Hepatocyte (in vitro differentiated cells): ENCODE measurements at regions not wholly inside any gene's neighbourhood (a gene's known extent, or its start where the extent isn't known, plus 50 kb on each side); places are given as distances from the start of the nearest gene placed in this dataset.

Experiments
- EZH2 ChIP-seq: fragments of 200-600 bp; sonication (generic); IDR thresholded peaks from 2 replicates; pipeline ENCODE4 v1.6.1; 2016; ENCODE audit warnings: antibody characterized with exemption, mild to moderate bottlenecking, borderline replicate concordance
- TF ChIP-seq, protein P1 (sequence below): fragments of 200-600 bp; sonication (generic); IDR thresholded peaks from 2 replicates; pipeline ENCODE4 v1.5.1; 2016; ENCODE audit warnings: antibody characterized with exemption, mild to moderate bottlenecking; ENCODE audit not compliant: poor library complexity

DNA sequence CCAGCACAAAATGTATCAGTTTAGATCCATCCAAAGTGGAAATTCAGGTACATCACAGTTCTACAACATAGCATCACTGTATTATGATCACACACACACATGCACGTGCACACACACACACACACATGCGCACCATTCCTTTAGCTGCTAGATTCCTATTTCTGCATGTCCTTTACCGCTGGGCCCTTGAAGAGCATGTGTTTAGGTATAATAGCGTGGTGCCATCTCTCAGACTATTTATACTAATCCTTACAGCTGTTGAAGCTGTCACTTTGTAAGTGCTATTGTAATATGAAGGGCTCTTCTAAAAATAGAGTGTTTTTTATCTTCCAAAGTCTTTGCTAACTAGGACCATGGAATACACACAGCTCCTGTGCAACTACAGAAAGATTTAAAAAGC lies 308.8 kb upstream of the TRPC7 start:
- TF ChIP-seq, protein P1, sequence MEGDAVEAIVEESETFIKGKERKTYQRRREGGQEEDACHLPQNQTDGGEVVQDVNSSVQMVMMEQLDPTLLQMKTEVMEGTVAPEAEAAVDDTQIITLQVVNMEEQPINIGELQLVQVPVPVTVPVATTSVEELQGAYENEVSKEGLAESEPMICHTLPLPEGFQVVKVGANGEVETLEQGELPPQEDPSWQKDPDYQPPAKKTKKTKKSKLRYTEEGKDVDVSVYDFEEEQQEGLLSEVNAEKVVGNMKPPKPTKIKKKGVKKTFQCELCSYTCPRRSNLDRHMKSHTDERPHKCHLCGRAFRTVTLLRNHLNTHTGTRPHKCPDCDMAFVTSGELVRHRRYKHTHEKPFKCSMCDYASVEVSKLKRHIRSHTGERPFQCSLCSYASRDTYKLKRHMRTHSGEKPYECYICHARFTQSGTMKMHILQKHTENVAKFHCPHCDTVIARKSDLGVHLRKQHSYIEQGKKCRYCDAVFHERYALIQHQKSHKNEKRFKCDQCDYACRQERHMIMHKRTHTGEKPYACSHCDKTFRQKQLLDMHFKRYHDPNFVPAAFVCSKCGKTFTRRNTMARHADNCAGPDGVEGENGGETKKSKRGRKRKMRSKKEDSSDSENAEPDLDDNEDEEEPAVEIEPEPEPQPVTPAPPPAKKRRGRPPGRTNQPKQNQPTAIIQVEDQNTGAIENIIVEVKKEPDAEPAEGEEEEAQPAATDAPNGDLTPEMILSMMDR, result no peak
- TF ChIP-seq EZH2, result no peak
